Breast epithelium (tissue), 4 donors: ENCODE measurements at regions not wholly inside any gene's neighbourhood (a gene's known extent, or its start where the extent isn't known, plus 50 kb on each side); places are given as distances from the start of the nearest gene placed in this dataset.

Experiments used
- DNase-seq, 2 donors: peaks; one replicate each; pipeline ENCODE4 v3.0.0-alpha.2; 2019; ENCODE audit warnings: low spot score in 2 of 2
- H3K27ac ChIP-seq, 2 donors: fragments of 200-600 bp; sonication (generic) in 1 of 2; one replicate each; pipeline ENCODE4 v1.5.1; 2016 to 2019; ENCODE audit warnings: mild to moderate bottlenecking in 1 of 2
- H3K27me3 ChIP-seq, 2 donors: fragments of 200-600 bp; sonication (generic) in 1 of 2; one replicate each; pipeline versions ENCODE4 v1.5.1 to v1.6.0; 2017 to 2019; ENCODE audit warnings: control low read depth in 1 of 2, mild to moderate bottlenecking in 1 of 2
- H3K36me3 ChIP-seq: fragments of 200-600 bp; one replicate; pipeline ENCODE4 v1.5.1; 2019
- H3K4me1 ChIP-seq, 2 donors: fragments of 200-600 bp; sonication (generic); one replicate each; pipeline ENCODE4 v1.5.1; 2016 to 2019; ENCODE audit warnings: control low read depth in 1 of 2
- H3K4me3 ChIP-seq, 3 donors: fragments of 200-600 bp; sonication (generic); 1 replicate in 2 of 3; 2 replicates in 1 of 3; pipeline ENCODE4 v1.5.1; 2016 to 2019; ENCODE audit warnings: mild to moderate bottlenecking in 3 of 3, moderate library complexity in 2 of 3
- H3K9me3 ChIP-seq, 2 donors: fragments of 200-600 bp; sonication (generic) in 1 of 2; one replicate each; pipeline ENCODE4 v1.5.1; 2016 to 2019; ENCODE audit warnings: control low read depth in 1 of 2
- CTCF ChIP-seq, 3 donors: fragments of 450-650 bp; IDR thresholded peaks; one replicate each; pipeline ENCODE4 v1.5.1; 2016 to 2017; ENCODE audit warnings: antibody characterized with exemption in 3 of 3, mild to moderate bottlenecking in 3 of 3, moderate library complexity in 3 of 3
- POLR2A ChIP-seq: fragments of 450-650 bp; IDR thresholded peaks from one replicate; pipeline ENCODE4 v1.6.1; 2016; ENCODE audit warnings: antibody characterized with exemption, mild to moderate bottlenecking, moderate library complexity
- POLR2AphosphoS5 ChIP-seq, 3 donors: sonication (generic); formaldehyde crosslinking; IDR thresholded peaks; one replicate each; pipeline ENCODE4 v1.6.1; 2017; ENCODE audit warnings: antibody characterized with exemption in 3 of 3
- intact Hi-C: fragments of 100-400 bp; cut with DNase I; formaldehyde crosslinking; loops from one replicate; pipeline ENCODE4 v1.15.1; 2023; ENCODE audit warnings: low total_unique reads

DNA sequence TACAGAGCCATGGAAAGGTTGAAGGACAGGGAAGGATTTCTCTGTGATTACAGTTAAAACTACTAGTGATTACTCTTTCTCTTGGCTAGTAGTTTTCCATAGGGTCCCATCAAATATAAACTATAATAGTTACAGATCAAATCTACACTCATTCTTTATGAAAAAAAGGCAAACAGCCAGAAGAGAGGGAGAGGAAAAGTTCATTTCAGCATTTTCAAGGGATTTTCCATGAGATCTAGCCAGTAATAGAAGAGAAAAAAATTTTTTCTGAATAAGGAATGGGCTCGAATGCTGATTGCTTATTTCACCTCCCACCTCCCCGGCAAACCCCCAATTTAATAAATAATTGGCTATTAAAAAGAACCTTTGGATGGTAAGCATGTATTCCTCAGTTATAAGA lies 74.8 kb upstream of the BLID start:
- Histone ChIP-seq H3K36me3 (no peaks in the 10 kb centered on the region), H3K27me3 (no peaks in the 10 kb centered on the region), H3K4me3 (no peak overlapping the region), H3K9me3 (peaks cover 3 to 8% of the 10 kb centered on the region in 2 donors), H3K4me1 (no peaks in the 10 kb centered on the region), H3K27ac (peak overlapping the region; percentile 19 to 68)
- DNase-seq, result no peak
- intact Hi-C loops, result no loop called here
- no peak for TF ChIP-seq POLR2A
- TF ChIP-seq CTCF (IDR thresholded peaks at IDR 0.05), result no peak
- no peak for TF ChIP-seq POLR2AphosphoS5 (IDR thresholded peaks at IDR 0.05)

GRCh38 chr11:122189229-122189628 lies 73.2 kb upstream of the BLID start:
- no peaks in the 10 kb centered on the region for H3K36me3 ChIP-seq
- H3K4me3 ChIP-seq, result no peak overlapping the region
- peaks cover 3 to 14% of the 10 kb centered on the region in 2 donors for H3K9me3 ChIP-seq
- DNase-seq, result no peak
- intact Hi-C loops, result no loop called here
- H3K27ac ChIP-seq, result peak overlapping the region; percentile 68 to 77
- no peak for TF ChIP-seq POLR2A
- TF ChIP-seq CTCF (IDR thresholded peaks at IDR 0.05), result no peak
- no peak for TF ChIP-seq POLR2AphosphoS5 (IDR thresholded peaks at IDR 0.05)
- H3K4me1 ChIP-seq, result no peaks in the 10 kb centered on the region
- no peaks in the 10 kb centered on the region for H3K27me3 ChIP-seq

DNA sequence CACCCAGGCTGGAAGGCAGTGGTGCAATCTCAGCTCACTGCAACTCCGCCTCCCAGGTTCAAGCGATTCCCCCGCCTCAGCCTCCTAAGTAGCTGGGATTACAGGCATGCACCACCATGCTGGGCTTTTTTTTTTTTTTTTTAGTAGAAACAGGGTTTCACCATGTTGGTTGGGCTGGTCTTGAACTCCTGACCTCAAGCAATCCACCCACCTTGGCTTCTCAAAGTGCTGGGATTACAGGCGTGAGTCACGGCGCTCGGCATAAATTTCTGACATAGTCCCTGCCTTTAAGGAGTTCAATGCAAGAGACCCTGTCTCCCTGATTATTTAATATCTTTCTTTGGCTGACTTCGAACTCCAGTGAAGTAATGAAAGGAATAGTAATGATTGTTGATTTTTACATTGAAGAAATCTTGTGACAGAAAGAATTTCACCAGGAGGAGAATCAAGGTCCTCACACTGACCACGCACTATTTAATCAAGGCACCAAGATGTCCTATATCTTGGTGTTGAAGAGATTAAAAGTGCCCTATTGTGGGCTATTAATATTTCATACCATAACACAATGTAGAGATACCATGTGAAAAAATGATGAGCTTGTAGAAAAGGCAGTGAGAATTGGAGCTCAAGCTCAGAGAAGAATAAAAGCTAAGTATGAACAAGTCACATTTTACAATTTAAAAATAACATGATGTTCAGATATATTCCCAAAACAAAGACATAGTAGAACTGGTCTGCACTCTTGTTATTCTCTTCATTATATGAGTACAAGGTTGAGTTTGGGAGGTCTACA lies 71.6 kb upstream of the BLID start:
- Histone ChIP-seq H3K4me3 (no peak overlapping the region), H3K27ac (peak overlapping the region; percentile 68 to 79), H3K36me3 (no peaks in the 10 kb centered on the region), H3K9me3 (peaks cover 3 to 14% of the 10 kb centered on the region in 2 donors), H3K4me1 (no peaks in the 10 kb centered on the region), H3K27me3 (no peaks in the 10 kb centered on the region)
- TF ChIP-seq POLR2AphosphoS5 (IDR thresholded peaks at IDR 0.05), result no peak
- TF ChIP-seq CTCF (IDR thresholded peaks at IDR 0.05), result no peak
- no peak for TF ChIP-seq POLR2A
- intact Hi-C loops, result no loop called here
- DNase-seq, result no peak

DNA sequence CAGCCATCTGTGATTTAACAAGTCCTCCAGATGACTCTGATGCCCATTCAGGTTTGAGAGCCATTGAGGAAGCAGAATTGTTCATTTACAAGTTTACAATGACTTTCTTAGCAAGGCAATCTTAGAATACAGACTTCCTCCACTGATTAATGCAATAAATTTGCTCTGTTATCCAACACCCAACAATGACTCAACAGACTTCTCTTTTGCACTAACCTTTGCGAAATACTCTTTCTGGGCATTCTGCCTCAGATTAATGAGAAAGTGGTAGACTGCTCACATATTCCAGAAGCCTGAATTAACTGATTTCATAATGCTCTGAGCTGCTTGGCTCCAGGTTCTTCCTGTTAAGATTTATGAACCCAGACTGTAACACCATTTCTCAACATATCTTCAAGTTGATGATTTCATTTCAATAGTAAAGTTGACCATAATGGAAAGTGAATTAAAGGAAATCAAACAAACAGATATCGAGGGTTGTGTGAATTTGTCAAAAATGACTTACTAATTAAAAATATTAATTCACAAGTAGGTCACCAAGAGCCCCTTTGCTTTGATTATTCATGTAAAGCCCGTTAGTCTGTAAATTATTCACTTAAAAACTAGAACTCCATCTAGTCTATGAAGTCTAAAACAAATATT lies 70.5 kb upstream of the BLID start:
- intact Hi-C loops, result no loop called here

More for the DNA sequence above, 70.5 kb upstream of the BLID start:
- no peak overlapping the region for H3K4me3 ChIP-seq
- TF ChIP-seq POLR2A (no peak), CTCF (IDR thresholded peaks at IDR 0.05) (no peak), POLR2AphosphoS5 (IDR thresholded peaks at IDR 0.05) (peak in 1 of 3 donors; percentile 78)
- H3K27ac ChIP-seq, result peak overlapping the region in 1 of 2 donors; percentile 12
- no peak for DNase-seq
- no peaks in the 10 kb centered on the region for H3K36me3 ChIP-seq
- no peaks in the 10 kb centered on the region for H3K27me3 ChIP-seq
- H3K4me1 ChIP-seq, result no peaks in the 10 kb centered on the region
- H3K9me3 ChIP-seq, result peaks cover 3 to 14% of the 10 kb centered on the region in 2 donors
